MM.1S (cell line): ENCODE measurements at regions not wholly inside any gene's neighbourhood (a gene's known extent, or its start where the extent isn't known, plus 50 kb on each side); places are given as distances from the start of the nearest gene placed in this dataset.

Source experiments
- CTCF ChIP-seq: fragments of 300-600 bp; sonication (generic); IDR thresholded peaks from 2 replicates; pipeline ENCODE4 v1.5.1; 2016; ENCODE audit warnings: antibody characterized with exemption, low read length, mixed read lengths
- EZH2 ChIP-seq: fragments of 300-600 bp; sonication (generic); optimal IDR thresholded peaks from 2 replicates; pipeline ENCODE3; 2017; ENCODE audit warnings: low read depth, mild to moderate bottlenecking, antibody characterized with exemption, low read length, mixed read lengths
- EZH2phosphoT487 ChIP-seq: fragments of 300-600 bp; sonication (generic); IDR thresholded peaks from 2 replicates; pipeline ENCODE4 v1.6.1; 2018; ENCODE audit warnings: antibody characterized with exemption, low read length

GRCh38 chr13:34672631-34673030 is 269.4 kb upstream of the NBEA start:
- TF ChIP-seq CTCF, result no peak
- TF ChIP-seq EZH2phosphoT487, result no peak
- TF ChIP-seq EZH2, result no peak
